ENCODE measurements at regions not wholly inside any gene's neighbourhood (a gene's known extent, or its start where the extent isn't known, plus 50 kb on each side); places are given as distances from the start of the nearest gene placed in this dataset.

DNA sequence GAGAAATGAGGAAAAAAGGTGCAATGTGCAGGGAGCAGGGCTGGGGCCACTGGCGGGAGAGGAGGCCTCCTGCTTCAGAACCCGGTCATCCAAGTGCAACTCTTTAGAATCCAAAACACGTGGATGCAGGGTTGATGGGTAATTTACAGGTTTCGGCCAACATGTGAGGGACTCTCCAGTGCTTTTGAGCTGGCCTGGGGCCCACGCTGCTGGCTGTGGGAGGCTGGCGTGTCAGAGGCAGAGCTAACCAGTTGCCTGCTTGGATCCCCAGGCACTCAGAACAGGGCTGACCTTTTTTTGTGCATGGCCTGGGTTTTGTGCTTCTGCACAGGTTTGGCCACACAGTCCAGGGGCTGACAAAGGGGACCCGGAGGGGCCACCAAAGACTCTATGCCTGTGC lies 61.6 kb downstream of the GADD45G start:
- TF ChIP-seq CTCF (conservative IDR thresholded peaks at IDR 0.05; ENCODE audit: low read depth in 2 of 2), result no peak
- TF ChIP-seq EZH2 (IDR thresholded peaks at IDR 0.05; ENCODE audit: low read depth, unreplicated experiment), result no peak
- TF ChIP-seq POLR2AphosphoS5 (IDR thresholded peaks at IDR 0.05; ENCODE audit: low read depth), result no peak
- TF ChIP-seq JUNB (IDR thresholded peaks at IDR 0.05; ENCODE audit: unreplicated experiment), result no peak
- no peak for TF ChIP-seq CREB1 (CRISPR knock-in tag; IDR thresholded peaks at IDR 0.05; ENCODE audit: low read depth)
- no peak for TF ChIP-seq EZH2phosphoT487 (IDR thresholded peaks at IDR 0.05; ENCODE audit: unreplicated experiment)
- TF ChIP-seq ZNF114 (CRISPR knock-in tag; IDR thresholded peaks at IDR 0.05), result no peak
- TF ChIP-seq REST (IDR thresholded peaks at IDR 0.05; ENCODE audit: unreplicated experiment), result no peak
- TF ChIP-seq NANOG (IDR thresholded peaks at IDR 0.05; ENCODE audit: borderline replicate concordance), result no peak
- TF ChIP-seq ZNF331 (CRISPR knock-in tag; IDR thresholded peaks at IDR 0.05; ENCODE audit: low read depth), result no peak
- TF ChIP-seq, protein P1, sequence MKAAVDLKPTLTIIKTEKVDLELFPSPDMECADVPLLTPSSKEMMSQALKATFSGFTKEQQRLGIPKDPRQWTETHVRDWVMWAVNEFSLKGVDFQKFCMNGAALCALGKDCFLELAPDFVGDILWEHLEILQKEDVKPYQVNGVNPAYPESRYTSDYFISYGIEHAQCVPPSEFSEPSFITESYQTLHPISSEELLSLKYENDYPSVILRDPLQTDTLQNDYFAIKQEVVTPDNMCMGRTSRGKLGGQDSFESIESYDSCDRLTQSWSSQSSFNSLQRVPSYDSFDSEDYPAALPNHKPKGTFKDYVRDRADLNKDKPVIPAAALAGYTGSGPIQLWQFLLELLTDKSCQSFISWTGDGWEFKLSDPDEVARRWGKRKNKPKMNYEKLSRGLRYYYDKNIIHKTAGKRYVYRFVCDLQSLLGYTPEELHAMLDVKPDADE (IDR thresholded peaks at IDR 0.05), result no peak
- no peak for TF ChIP-seq STAT1 (IDR thresholded peaks at IDR 0.05; ENCODE audit: unreplicated experiment)

Measured in GM23338 (cell line).